Natural killer cell (primary cell): ENCODE measurements at regions not wholly inside any gene's neighbourhood (a gene's known extent, or its start where the extent isn't known, plus 50 kb on each side); places are given as distances from the start of the nearest gene placed in this dataset.

Source experiments
- ATAC-seq, 3 donors: fragments of 150-1000 bp in 2 of 3; fragments of 200-7000 bp in 1 of 3; cut with Tn5 transposase; 1 replicate in 1 of 3; 2 replicates in 2 of 3; pipeline ENCODE4 v1.10.0; 2021; ENCODE audit warnings: mild to moderate bottlenecking in 2 of 3, moderate library complexity in 2 of 3
- DNase-seq, 2 donors: peaks; one replicate each; pipeline versions ENCODE4 v3.0.0 to v3.0.0-alpha.2; 2013 to 2021; ENCODE audit warnings: mixed read lengths in 1 of 2
- H3K27ac ChIP-seq: one replicate; pipeline ENCODE4 v1.5.1; 2013; ENCODE audit warnings: mild to moderate bottlenecking, low read length
- H3K27me3 ChIP-seq: one replicate; pipeline ENCODE4 v1.6.1; 2013; ENCODE audit warnings: low read length; ENCODE audit not compliant: control insufficient read depth, insufficient read depth
- H3K36me3 ChIP-seq: one replicate; pipeline ENCODE4 v1.6.1; 2013; ENCODE audit warnings: low read length; ENCODE audit not compliant: control insufficient read depth, insufficient read depth
- H3K4me1 ChIP-seq: one replicate; pipeline ENCODE4 v1.6.1; 2013; ENCODE audit warnings: low read length; ENCODE audit not compliant: control insufficient read depth, insufficient read depth
- H3K4me3 ChIP-seq: one replicate; pipeline ENCODE4 v1.5.1; 2013; ENCODE audit warnings: low read length
- H3K9me3 ChIP-seq: one replicate; pipeline ENCODE4 v1.6.1; 2013; ENCODE audit warnings: low read length; ENCODE audit not compliant: control insufficient read depth, insufficient read depth
- H3K27ac Mint-ChIP-seq, 2 donors: one replicate each; pipeline ENCODE4 v1.8.0; 2022; ENCODE audit warnings: mild to moderate bottlenecking in 2 of 2, mixed read lengths in 2 of 2, moderate library complexity in 1 of 2
- H3K27me3 Mint-ChIP-seq, 2 donors: one replicate each; pipeline ENCODE4 v1.8.0; 2022; ENCODE audit warnings: low read depth in 2 of 2, mixed read lengths in 2 of 2
- H3K36me3 Mint-ChIP-seq: one replicate; pipeline ENCODE4 v1.8.0; 2022; ENCODE audit warnings: mixed read lengths
- H3K4me1 Mint-ChIP-seq, 2 donors: one replicate each; pipeline ENCODE4 v1.8.0; 2022; ENCODE audit warnings: mixed read lengths in 2 of 2
- H3K4me3 Mint-ChIP-seq: one replicate; pipeline ENCODE4 v1.8.0; 2022; ENCODE audit warnings: mild to moderate bottlenecking, moderate library complexity, mixed read lengths
- H3K9me3 Mint-ChIP-seq, 2 donors: one replicate each; pipeline ENCODE4 v1.8.0; 2022; ENCODE audit warnings: mixed read lengths in 2 of 2
- WGBS: methylation state at CpG from one replicate; pipeline ENCODE4 v1.1.7; 2013; ENCODE audit warnings: missing lambda C conversion rate; ENCODE audit not compliant: insufficient coverage; 5-methylcytosine and 5-hydroxymethylcytosine counted together
- intact Hi-C: fragments of 100-400 bp; cut with micrococcal nuclease; formaldehyde crosslinking; loops from one replicate; pipeline ENCODE4 v1.14.2; 2022
- TF ChIP-seq, protein P1 (sequence below): fragments of 200-600 bp; IDR thresholded peaks from one replicate; pipeline ENCODE4 v1.8.0; 2022; ENCODE audit warnings: antibody characterized with exemption

DNA sequence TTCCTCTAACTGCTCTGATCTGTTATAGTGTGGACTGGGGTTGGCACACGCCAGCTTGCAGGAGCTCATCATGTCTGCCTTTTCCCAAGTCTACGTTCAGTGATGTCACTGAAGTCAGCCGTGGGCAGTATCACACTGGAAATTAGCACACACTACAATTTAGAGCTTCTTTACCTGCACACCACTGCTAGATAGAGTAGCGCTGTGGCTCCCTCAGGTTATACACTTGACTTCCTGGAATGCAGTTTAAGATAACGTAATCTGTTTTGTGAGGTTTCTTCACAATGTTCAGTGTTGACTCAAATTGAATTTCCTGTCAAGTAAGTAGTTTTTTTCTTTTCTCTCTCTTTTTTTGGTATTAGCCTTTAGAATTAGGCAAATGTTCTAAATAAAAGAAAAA is 487.2 kb downstream of the DCDC2C start:
- DNase-seq (no peak), ATAC-seq (no peak)
- intact Hi-C loops, result no loop called here
- H3K27ac Mint-ChIP-seq, result no peak overlapping the region
- Histone ChIP-seq H3K4me3 (no peak overlapping the region), H3K36me3 (no peaks in the 10 kb centered on the region), H3K9me3 (peaks cover 15% of the 10 kb centered on the region), H3K4me1 (no peaks in the 10 kb centered on the region), H3K27me3 (no peaks in the 10 kb centered on the region), H3K27ac (no peak overlapping the region)
- TF ChIP-seq, protein P1, sequence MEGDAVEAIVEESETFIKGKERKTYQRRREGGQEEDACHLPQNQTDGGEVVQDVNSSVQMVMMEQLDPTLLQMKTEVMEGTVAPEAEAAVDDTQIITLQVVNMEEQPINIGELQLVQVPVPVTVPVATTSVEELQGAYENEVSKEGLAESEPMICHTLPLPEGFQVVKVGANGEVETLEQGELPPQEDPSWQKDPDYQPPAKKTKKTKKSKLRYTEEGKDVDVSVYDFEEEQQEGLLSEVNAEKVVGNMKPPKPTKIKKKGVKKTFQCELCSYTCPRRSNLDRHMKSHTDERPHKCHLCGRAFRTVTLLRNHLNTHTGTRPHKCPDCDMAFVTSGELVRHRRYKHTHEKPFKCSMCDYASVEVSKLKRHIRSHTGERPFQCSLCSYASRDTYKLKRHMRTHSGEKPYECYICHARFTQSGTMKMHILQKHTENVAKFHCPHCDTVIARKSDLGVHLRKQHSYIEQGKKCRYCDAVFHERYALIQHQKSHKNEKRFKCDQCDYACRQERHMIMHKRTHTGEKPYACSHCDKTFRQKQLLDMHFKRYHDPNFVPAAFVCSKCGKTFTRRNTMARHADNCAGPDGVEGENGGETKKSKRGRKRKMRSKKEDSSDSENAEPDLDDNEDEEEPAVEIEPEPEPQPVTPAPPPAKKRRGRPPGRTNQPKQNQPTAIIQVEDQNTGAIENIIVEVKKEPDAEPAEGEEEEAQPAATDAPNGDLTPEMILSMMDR, result no peak
- peaks cover 14% of the 10 kb centered on the region in 2 donors for H3K9me3 Mint-ChIP-seq
- H3K27me3 Mint-ChIP-seq, result no peaks in the 10 kb centered on the region
- H3K4me3 Mint-ChIP-seq, result no peak overlapping the region
- 78% methylated on average over 5 of the region's 5 CpGs for WGBS
- H3K36me3 Mint-ChIP-seq, result no peaks in the 10 kb centered on the region
- H3K4me1 Mint-ChIP-seq, result no peaks in the 10 kb centered on the region

DNA sequence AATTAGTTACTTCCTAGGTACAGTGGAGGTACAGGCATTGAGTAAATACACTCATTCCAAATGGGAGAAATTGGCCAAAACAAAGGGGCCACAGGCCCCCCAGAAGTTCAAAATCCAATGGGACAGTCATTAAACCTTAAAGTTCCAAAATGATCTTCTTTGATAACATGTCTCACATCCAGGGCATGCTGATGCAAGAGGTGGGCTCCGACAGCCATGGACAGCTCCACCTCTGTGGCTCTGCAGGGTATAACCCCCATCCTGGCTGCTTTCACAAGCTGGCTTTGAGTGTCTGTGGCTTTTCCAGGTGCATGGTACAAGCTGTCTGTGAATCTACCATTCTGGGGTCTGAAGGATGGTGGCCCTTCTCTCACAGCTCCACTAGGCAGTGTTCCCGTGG is 488.7 kb downstream of the DCDC2C start:
- Histone ChIP-seq H3K4me1 (no peaks in the 10 kb centered on the region), H3K27me3 (no peaks in the 10 kb centered on the region), H3K9me3 (peaks cover 15% of the 10 kb centered on the region), H3K4me3 (no peak overlapping the region), H3K27ac (no peak overlapping the region), H3K36me3 (no peaks in the 10 kb centered on the region)
- Mint-ChIP-seq H3K27ac (no peak overlapping the region), H3K9me3 (peaks cover 15 to 17% of the 10 kb centered on the region in 2 donors), H3K4me1 (no peaks in the 10 kb centered on the region), H3K27me3 (no peaks in the 10 kb centered on the region), H3K4me3 (no peak overlapping the region), H3K36me3 (no peaks in the 10 kb centered on the region)
- DNase-seq (no peak), ATAC-seq (no peak)
- 92% methylated on average over 2 of the region's 2 CpGs for WGBS
- intact Hi-C loops, result no loop called here
- TF ChIP-seq, protein P1, result no peak

DNA sequence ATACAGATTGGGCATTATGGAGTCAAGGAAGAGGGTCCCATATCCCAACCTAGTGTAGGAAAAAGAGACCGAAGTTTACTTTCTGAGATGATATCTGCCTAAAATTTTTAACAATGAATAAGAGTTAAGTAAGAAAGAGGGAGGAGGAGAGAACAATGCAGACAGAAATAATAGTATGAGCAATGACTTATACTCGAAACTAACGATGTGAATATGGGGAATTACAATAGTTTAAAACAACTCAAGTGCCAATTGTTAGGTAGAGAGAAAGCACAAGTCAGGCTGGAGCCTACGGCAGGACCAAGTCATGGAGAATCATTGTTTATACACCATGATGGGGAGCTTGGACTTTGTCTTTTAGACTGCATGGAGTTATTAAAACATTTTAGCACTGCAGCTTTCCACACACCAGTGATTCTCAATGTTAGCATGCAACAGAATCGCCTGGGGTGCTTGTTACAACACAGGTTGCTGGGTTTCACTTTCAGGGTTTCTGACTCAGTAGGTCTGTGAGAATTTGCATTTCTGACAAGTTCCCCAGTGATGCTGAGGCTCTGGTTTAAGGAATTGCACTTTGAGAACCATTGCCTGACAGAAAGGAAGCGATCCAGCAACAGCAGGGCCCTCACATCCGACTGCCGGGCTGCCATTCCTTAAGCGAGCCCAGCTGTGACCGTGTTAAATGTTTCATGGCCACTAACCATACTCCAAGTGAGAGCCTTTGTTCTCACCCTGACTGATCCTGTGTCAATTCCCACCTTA is 511.2 kb downstream of the DCDC2C start:
- Histone ChIP-seq H3K4me1 (no peaks in the 10 kb centered on the region), H3K4me3 (no peak overlapping the region), H3K27me3 (no peaks in the 10 kb centered on the region), H3K9me3 (no peaks in the 10 kb centered on the region), H3K27ac (no peak overlapping the region), H3K36me3 (no peaks in the 10 kb centered on the region)
- ATAC-seq (no peak), DNase-seq (no peak)
- H3K4me1 Mint-ChIP-seq, result no peaks in the 10 kb centered on the region
- TF ChIP-seq, protein P1, result no peak
- peaks cover 10 to 12% of the 10 kb centered on the region in 2 donors for H3K9me3 Mint-ChIP-seq
- H3K27me3 Mint-ChIP-seq, result no peaks in the 10 kb centered on the region
- H3K27ac Mint-ChIP-seq, result no peak overlapping the region
- WGBS, result 79% methylated on average over 10 of the region's 10 CpGs
- H3K36me3 Mint-ChIP-seq, result no peaks in the 10 kb centered on the region
- no peak overlapping the region for H3K4me3 Mint-ChIP-seq
- intact Hi-C loops, result no loop called here

DNA sequence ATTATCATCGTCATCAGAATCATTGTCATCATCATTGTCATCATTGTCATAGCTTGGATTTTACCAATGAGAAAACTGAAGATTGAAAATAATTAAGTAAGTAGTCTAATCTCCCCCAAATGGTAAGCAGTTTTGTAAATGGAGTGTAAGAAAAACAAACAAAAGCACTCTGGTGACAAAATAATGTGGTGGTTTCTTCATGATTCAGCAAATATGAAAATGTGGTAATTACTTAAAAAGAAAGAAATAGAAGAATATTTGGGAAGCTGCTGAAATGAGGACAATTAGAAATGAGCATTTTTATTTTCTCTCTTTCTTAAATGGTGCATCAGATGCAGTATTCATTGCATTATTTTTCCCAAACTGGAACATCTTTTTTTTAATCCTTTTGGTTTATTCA is 514.4 kb downstream of the DCDC2C start:
- no peaks in the 10 kb centered on the region for H3K4me1 Mint-ChIP-seq
- H3K9me3 Mint-ChIP-seq, result peaks cover 10 to 15% of the 10 kb centered on the region in 2 donors
- intact Hi-C loops, result no loop called here
- no peaks in the 10 kb centered on the region for H3K27me3 Mint-ChIP-seq
- ATAC-seq, result no peak
- H3K36me3 ChIP-seq, result no peaks in the 10 kb centered on the region
- no peaks in the 10 kb centered on the region for H3K36me3 Mint-ChIP-seq
- H3K27ac ChIP-seq, result no peak overlapping the region
- H3K27ac Mint-ChIP-seq, result no peak overlapping the region
- H3K4me1 ChIP-seq, result no peaks in the 10 kb centered on the region
- TF ChIP-seq, protein P1, result no peak
- H3K27me3 ChIP-seq, result no peaks in the 10 kb centered on the region
- whole genome bisulfite sequencing, result no CpG with 5 or more reads among the region's 1 CpG
- no peaks in the 10 kb centered on the region for H3K9me3 ChIP-seq
- no peak for DNase-seq
- no peak overlapping the region for H3K4me3 Mint-ChIP-seq
- H3K4me3 ChIP-seq, result no peak overlapping the region
